GM12873 (cell line): ENCODE measurements at regions not wholly inside any gene's neighbourhood (a gene's known extent, or its start where the extent isn't known, plus 50 kb on each side); places are given as distances from the start of the nearest gene placed in this dataset.

ENCODE experiments used
- TF ChIP-seq, protein P1 (sequence below): IDR thresholded peaks from 2 replicates; pipeline ENCODE4 v1.5.1; 2012; ENCODE audit warnings: low read depth, mild to moderate bottlenecking, moderate library complexity, low read length, control low read depth; ENCODE audit not compliant: insufficient read depth; ENCODE audit errors: missing control alignments

GRCh38 chr7:24401628-24402593 lies 117.9 kb downstream of the NPY start:
- TF ChIP-seq, protein P1, sequence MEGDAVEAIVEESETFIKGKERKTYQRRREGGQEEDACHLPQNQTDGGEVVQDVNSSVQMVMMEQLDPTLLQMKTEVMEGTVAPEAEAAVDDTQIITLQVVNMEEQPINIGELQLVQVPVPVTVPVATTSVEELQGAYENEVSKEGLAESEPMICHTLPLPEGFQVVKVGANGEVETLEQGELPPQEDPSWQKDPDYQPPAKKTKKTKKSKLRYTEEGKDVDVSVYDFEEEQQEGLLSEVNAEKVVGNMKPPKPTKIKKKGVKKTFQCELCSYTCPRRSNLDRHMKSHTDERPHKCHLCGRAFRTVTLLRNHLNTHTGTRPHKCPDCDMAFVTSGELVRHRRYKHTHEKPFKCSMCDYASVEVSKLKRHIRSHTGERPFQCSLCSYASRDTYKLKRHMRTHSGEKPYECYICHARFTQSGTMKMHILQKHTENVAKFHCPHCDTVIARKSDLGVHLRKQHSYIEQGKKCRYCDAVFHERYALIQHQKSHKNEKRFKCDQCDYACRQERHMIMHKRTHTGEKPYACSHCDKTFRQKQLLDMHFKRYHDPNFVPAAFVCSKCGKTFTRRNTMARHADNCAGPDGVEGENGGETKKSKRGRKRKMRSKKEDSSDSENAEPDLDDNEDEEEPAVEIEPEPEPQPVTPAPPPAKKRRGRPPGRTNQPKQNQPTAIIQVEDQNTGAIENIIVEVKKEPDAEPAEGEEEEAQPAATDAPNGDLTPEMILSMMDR, result peak; percentile 47

- TF ChIP-seq, protein P1, result no peak
These were observed 118.7 kb downstream of the NPY start for GRCh38 chr7:24402655-24403054.

DNA sequence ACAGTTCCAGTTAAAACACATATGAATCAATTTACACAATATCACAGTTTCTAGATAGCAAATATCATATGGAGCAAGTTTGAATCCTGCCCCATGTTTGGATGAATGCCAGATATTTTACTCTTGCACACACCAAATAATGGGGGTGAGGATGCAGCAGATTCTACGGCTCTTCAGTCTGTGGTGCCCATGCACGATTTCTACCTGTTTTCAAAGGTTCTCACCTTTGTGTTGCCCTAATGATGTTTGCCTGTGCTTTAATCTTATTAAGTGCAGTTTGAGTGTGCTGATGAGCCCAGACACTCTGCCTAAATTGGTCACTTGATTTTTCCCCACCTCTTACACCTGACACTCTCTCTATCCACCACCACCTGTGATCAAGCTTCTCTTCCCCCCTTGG lies 119.6 kb downstream of the NPY start:
- TF ChIP-seq, protein P1, result no peak

DNA sequence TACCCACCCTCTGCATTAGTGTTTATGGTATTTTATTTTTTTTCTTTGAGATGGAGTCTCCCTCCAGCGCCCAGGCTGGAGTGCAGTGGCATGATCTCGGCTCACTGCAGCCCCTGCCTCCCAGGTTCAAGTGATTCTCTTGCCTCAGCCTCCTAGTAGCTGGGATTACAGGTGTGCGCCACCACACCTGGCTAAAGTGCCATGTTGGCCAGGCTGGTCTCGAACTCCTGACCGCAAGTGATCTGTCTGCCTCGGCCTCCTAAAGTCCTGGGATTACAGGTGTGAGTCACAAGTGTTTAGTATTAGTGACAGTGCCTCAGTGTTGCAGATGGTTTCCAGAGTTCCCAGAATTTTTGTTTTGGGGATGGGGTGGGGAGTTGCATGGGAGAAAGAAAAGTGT lies 120.3 kb downstream of the NPY start:
- TF ChIP-seq, protein P1, result no peak

- TF ChIP-seq, protein P1, result no peak
These were observed 121.0 kb downstream of the NPY start for GRCh38 chr7:24405002-24405401.

- TF ChIP-seq, protein P1, result no peak
These were observed 122.2 kb downstream of the NPY start for GRCh38 chr7:24406053-24406788.

- TF ChIP-seq, protein P1, result no peak
These were observed 122.9 kb downstream of the NPY start for GRCh38 chr7:24406789-24407299.
